Heart left ventricle (tissue), 16 donors: ENCODE measurements at regions not wholly inside any gene's neighbourhood (a gene's known extent, or its start where the extent isn't known, plus 50 kb on each side); places are given as distances from the start of the nearest gene placed in this dataset.

ENCODE experiments used
- ATAC-seq, 4 donors: fragments of 200-7000 bp; cut with Tn5 transposase; one replicate each; pipeline ENCODE4 v1.9.1; 2020 to 2022; ENCODE audit warnings: moderate library complexity in 4 of 4, mild to moderate bottlenecking in 3 of 4, moderate number of reproducible peaks in 1 of 4
- DNase-seq, 5 donors: peaks; one replicate each; pipeline ENCODE4 v3.0.0-alpha.2; 2020
- H3K27ac ChIP-seq, 12 donors: fragments of 200-600 bp; sonication (generic) in 4 of 12; one replicate each; pipeline versions ENCODE4 v1.5.0 to v1.8.0; 2016 to 2022; ENCODE audit warnings: mild to moderate bottlenecking in 2 of 12
- H3K27me3 ChIP-seq, 9 donors: fragments of 200-600 bp; sonication (generic) in 2 of 9; one replicate each; pipeline versions ENCODE4 v1.5.1 to v1.8.0; 2016 to 2022; ENCODE audit warnings: mild to moderate bottlenecking in 3 of 9
- H3K36me3 ChIP-seq, 9 donors: fragments of 200-600 bp; sonication (generic) in 2 of 9; one replicate each; pipeline versions ENCODE4 v1.5.0 to v1.8.0; 2018 to 2022; ENCODE audit warnings: mild to moderate bottlenecking in 2 of 9
- H3K4me1 ChIP-seq, 12 donors: fragments of 200-600 bp; sonication (generic) in 4 of 12; one replicate each; pipeline versions ENCODE4 v1.5.0 to v1.8.0; 2016 to 2022; ENCODE audit warnings: mild to moderate bottlenecking in 3 of 12
- H3K4me3 ChIP-seq, 12 donors: fragments of 200-600 bp; sonication (generic) in 4 of 12; one replicate each; pipeline versions ENCODE4 v1.5.0 to v1.8.0; 2017 to 2022; ENCODE audit warnings: mild to moderate bottlenecking in 9 of 12, moderate library complexity in 4 of 12
- H3K9me3 ChIP-seq, 12 donors: fragments of 200-600 bp; sonication (generic) in 4 of 12; one replicate each; pipeline versions ENCODE4 v1.5.0 to v1.8.0; 2016 to 2022; ENCODE audit warnings: mild to moderate bottlenecking in 1 of 12
- POLR2A ChIP-seq, 2 donors: fragments of 450-650 bp; IDR thresholded peaks; one replicate each; pipeline ENCODE4 v1.6.1; 2017; ENCODE audit warnings: antibody characterized with exemption in 2 of 2, mild to moderate bottlenecking in 2 of 2, moderate library complexity in 2 of 2
- WGBS, 4 donors: extraction: QIAGEN DNeasy Blood & Tissue Kit in 2 of 4; methylation state at CpG; one replicate each; pipeline versions ENCODE4 v1.1.5 to v1.1.7; 2013 to 2018; 5-methylcytosine and 5-hydroxymethylcytosine counted together
- intact Hi-C, 10 donors: fragments of 100-400 bp; cut with DNase I; formaldehyde crosslinking; loops; one replicate each; pipeline versions ENCODE4 v1.11.1 to v1.14.2; 2022
- TF ChIP-seq, protein P1 (sequence below), 12 donors: fragments of 200-600 bp; sonication (generic) in 4 of 12; IDR thresholded peaks; one replicate each; pipeline versions ENCODE4 v1.5.0 to v1.8.0; 2018 to 2022; ENCODE audit warnings: antibody characterized with exemption in 12 of 12, mild to moderate bottlenecking in 5 of 12
- donor health status: ischemic (EF 13 %, LVEDD 7.1; RV severe dilation, severe dysfunction).
- donor health status: healthy with polysubstance abuse.
- donor health status: DM: no; HTN: yes; CAD: no.
- donor health status: DM: no; HTN: no; CAD: no.
- donor health status: ischemic (EF 25% LVEDD 6.9; RV normal size, moderate dysfunction).
- donor health status: ischemic (EF 25% LVEDD 5.7; RV mildly dilated, moderate dysfunction).
- donor health status: healthy.
- donor health status: DM: yes; HTN: yes; CAD: no.
- donor health status: ischemic (EF 35%, LVEDD 5.7; RV mildly dilated, moderate dysfunction).
- donor health status: nonischemic (EF 11% LVEDD 7.7; RV severe dilation, severe dysfunction).
- donor health status: DM: yes; HTN: yes; CAD: no.
- donor health status: PGD.
- donor health status: ischemic (EF 29% LVEDD 5.4; RV normal size, mild dysfunction).
- donor health status: nonischemic (EF 23%, LVEDD 6.1; RV moderate dilation, normal function).

- DNase-seq, result no peak
- 72 to 85% (median 78%) methylated on average over 8 of the region's 8 CpGs for WGBS, 4 donors
- H3K27ac ChIP-seq, result peak overlapping the region in 1 of 12 donors; percentile 36
- TF ChIP-seq POLR2A (IDR thresholded peaks at IDR 0.05), result no peak
- TF ChIP-seq, protein P1, sequence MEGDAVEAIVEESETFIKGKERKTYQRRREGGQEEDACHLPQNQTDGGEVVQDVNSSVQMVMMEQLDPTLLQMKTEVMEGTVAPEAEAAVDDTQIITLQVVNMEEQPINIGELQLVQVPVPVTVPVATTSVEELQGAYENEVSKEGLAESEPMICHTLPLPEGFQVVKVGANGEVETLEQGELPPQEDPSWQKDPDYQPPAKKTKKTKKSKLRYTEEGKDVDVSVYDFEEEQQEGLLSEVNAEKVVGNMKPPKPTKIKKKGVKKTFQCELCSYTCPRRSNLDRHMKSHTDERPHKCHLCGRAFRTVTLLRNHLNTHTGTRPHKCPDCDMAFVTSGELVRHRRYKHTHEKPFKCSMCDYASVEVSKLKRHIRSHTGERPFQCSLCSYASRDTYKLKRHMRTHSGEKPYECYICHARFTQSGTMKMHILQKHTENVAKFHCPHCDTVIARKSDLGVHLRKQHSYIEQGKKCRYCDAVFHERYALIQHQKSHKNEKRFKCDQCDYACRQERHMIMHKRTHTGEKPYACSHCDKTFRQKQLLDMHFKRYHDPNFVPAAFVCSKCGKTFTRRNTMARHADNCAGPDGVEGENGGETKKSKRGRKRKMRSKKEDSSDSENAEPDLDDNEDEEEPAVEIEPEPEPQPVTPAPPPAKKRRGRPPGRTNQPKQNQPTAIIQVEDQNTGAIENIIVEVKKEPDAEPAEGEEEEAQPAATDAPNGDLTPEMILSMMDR (IDR thresholded peaks at IDR 0.05), result no peak
- ATAC-seq, result no peak
- no peaks in the 10 kb centered on the region for H3K36me3 ChIP-seq
- H3K4me3 ChIP-seq, result no peak overlapping the region
- H3K4me1 ChIP-seq, result peaks cover 0 to 24% (median 0%) of the 10 kb centered on the region in 12 donors
- no peaks in the 10 kb centered on the region for H3K27me3 ChIP-seq
- H3K9me3 ChIP-seq, result peaks cover 0 to 4% (median 0%) of the 10 kb centered on the region in 12 donors
- intact Hi-C loops, result no loop called here
Observed at GRCh38 chr15:85316244-85316934, 64.0 kb upstream of the AKAP13 start.

GRCh38 chr15:85318048-85318731 lies 62.2 kb upstream of the AKAP13 start:
- ATAC-seq, result peak; percentile 20 to 75 (median 55)
- 33 to 67% (median 55%) methylated on average over 2 of the region's 2 CpGs for WGBS, 4 donors
- no peak for TF ChIP-seq POLR2A (IDR thresholded peaks at IDR 0.05)
- TF ChIP-seq, protein P1 (IDR thresholded peaks at IDR 0.05), result no peak
- Histone ChIP-seq H3K9me3 (peaks cover 0 to 15% (median 0%) of the 10 kb centered on the region in 12 donors), H3K36me3 (no peaks in the 10 kb centered on the region), H3K4me1 (peaks cover 0 to 13% (median 0%) of the 10 kb centered on the region in 12 donors), H3K27me3 (no peaks in the 10 kb centered on the region), H3K4me3 (no peak overlapping the region), H3K27ac (no peak overlapping the region)
- peak in 1 of 5 donors; percentile 29 for DNase-seq
- intact Hi-C loops, result no loop called here

- Histone ChIP-seq H3K27ac (no peak overlapping the region), H3K4me3 (no peak overlapping the region), H3K9me3 (peaks cover 0 to 17% (median 0%) of the 10 kb centered on the region in 12 donors), H3K4me1 (peaks cover 0 to 10% (median 0%) of the 10 kb centered on the region in 12 donors), H3K27me3 (no peaks in the 10 kb centered on the region), H3K36me3 (no peaks in the 10 kb centered on the region)
- TF ChIP-seq, protein P1 (IDR thresholded peaks at IDR 0.05), result no peak
- no peak for TF ChIP-seq POLR2A (IDR thresholded peaks at IDR 0.05)
- DNase-seq (no peak), ATAC-seq (no peak)
- intact Hi-C loops, result no loop called here
- WGBS, 4 donors, result 76 to 89% (median 85%) methylated on average over 2 of the region's 2 CpGs
Observed at GRCh38 chr15:85318732-85319076, 61.7 kb upstream of the AKAP13 start.

DNA sequence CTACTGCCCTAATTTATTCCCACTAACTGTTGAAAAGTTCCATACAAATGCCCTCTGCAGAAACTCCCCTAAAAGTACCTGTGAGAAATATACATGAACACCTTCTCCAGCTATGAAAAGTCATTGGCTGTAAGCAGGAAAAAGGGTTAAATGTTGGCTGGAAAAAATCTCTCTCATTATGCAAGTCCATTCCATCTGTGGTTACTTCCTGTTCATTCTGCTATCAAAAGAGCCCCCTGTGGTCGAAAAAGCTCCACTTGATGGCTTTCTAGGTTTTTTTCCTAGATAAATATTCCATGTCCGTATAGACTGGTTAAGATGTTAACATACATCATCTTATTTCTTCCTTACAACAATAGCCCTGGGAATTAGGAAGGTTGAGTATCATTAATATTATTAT lies 56.2 kb upstream of the AKAP13 start:
- H3K4me1 ChIP-seq, result peaks cover 0 to 14% (median 3%) of the 10 kb centered on the region in 12 donors
- H3K9me3 ChIP-seq, result peaks cover 0 to 17% (median 0%) of the 10 kb centered on the region in 12 donors
- no peak for ATAC-seq
- DNase-seq, result no peak
- no peak overlapping the region for H3K4me3 ChIP-seq
- WGBS, 4 donors, result 46 to 51% (median 48%) methylated on average over 2 of the region's 2 CpGs
- intact Hi-C loops, result loop anchor here in 2 of 10 donors (10.0 kb wide), 2 partner anchors 81 to 181 kb away; no protein-coding TSS in a partner anchor
- no peaks in the 10 kb centered on the region for H3K36me3 ChIP-seq
- TF ChIP-seq, protein P1 (IDR thresholded peaks at IDR 0.05), result no peak
- TF ChIP-seq POLR2A (IDR thresholded peaks at IDR 0.05), result no peak
- H3K27ac ChIP-seq, result no peak overlapping the region
- no peaks in the 10 kb centered on the region for H3K27me3 ChIP-seq
